ENCODE measurements at regions not wholly inside any gene's neighbourhood (a gene's known extent, or its start where the extent isn't known, plus 50 kb on each side); places are given as distances from the start of the nearest gene placed in this dataset.
A peak's percentile ranks its signal among the peaks of the same experiment; 100 is the strongest.

- H3K27ac ChIP-seq (ENCODE audit: low read length, poor library complexity, severe bottlenecking) = no peak overlapping the region
- H2BK15ac ChIP-seq (ENCODE audit: low read depth, poor library complexity, severe bottlenecking) = no peak overlapping the region
- H3K4ac ChIP-seq (ENCODE audit: low read depth in 1 of 2, low read length in 2 of 2) = peak overlapping the region in 1 of 2 experiments; percentile 64
- H3K18ac ChIP-seq (ENCODE audit: low read depth in 1 of 2, low read length in 2 of 2) = peak overlapping the region; percentile 40 to 61
- peak; percentile 26 for DNase-seq
- H4K91ac ChIP-seq (ENCODE audit: low read length) = peak overlapping the region; percentile 36
- H3K9ac ChIP-seq (ENCODE audit: low read length) = peak overlapping the region; percentile 33
- no peak overlapping the region for H2AK5ac ChIP-seq (ENCODE audit: low read length, severe bottlenecking)
- no peak overlapping the region for H3K4me3 ChIP-seq (ENCODE audit: insufficient read depth in 1 of 2, low read depth in 1 of 2, low read length in 2 of 2)
- H3K9me3 ChIP-seq (ENCODE audit: control insufficient read depth, low read length) = no peaks in the 10 kb centered on the region
- no peaks in the 10 kb centered on the region for H3K36me3 ChIP-seq (ENCODE audit: control insufficient read depth in 1 of 2, insufficient read depth in 2 of 2, low read depth in 1 of 2, low read length in 2 of 2)
- H2BK120ac ChIP-seq (ENCODE audit: low read depth, low read length) = peak overlapping the region; percentile 56
- no peaks in the 10 kb centered on the region for H3K79me1 ChIP-seq (replicated peaks; ENCODE audit: low read length, poor library complexity, severe bottlenecking)
- no peak overlapping the region for H3K4me2 ChIP-seq (ENCODE audit: low read length, poor library complexity, severe bottlenecking)
- H2BK12ac ChIP-seq (ENCODE audit: low read length in 2 of 2) = peak overlapping the region in 1 of 2 experiments; percentile 76
- peaks cover 0 to 3% of the 10 kb centered on the region in 2 experiments for H3K27me3 ChIP-seq (ENCODE audit: control insufficient read depth in 1 of 2, insufficient read depth in 1 of 2, low read length in 2 of 2)
- H3K14ac ChIP-seq (ENCODE audit: low read length in 2 of 2) = peak overlapping the region in 1 of 2 experiments; percentile 68
- H2AFZ ChIP-seq (ENCODE audit: low read depth, low read length) = peak overlapping the region; percentile 39
- no peaks in the 10 kb centered on the region for H3K4me1 ChIP-seq (ENCODE audit: control insufficient read depth, insufficient read depth, low read depth, low read length)
- H3K23ac ChIP-seq (ENCODE audit: low read length in 2 of 2) = no peak overlapping the region
- WGBS = 65% methylated on average over 7 of the region's 7 CpGs
- peak overlapping the region; percentile 21 for H4K8ac ChIP-seq (ENCODE audit: low read length)
- H2BK5ac ChIP-seq (ENCODE audit: low read depth, low read length, poor library complexity, severe bottlenecking) = no peak overlapping the region
These were observed 235.1 kb downstream of the GADD45G start for GRCh38 chr9:89839952-89840351.

DNA sequence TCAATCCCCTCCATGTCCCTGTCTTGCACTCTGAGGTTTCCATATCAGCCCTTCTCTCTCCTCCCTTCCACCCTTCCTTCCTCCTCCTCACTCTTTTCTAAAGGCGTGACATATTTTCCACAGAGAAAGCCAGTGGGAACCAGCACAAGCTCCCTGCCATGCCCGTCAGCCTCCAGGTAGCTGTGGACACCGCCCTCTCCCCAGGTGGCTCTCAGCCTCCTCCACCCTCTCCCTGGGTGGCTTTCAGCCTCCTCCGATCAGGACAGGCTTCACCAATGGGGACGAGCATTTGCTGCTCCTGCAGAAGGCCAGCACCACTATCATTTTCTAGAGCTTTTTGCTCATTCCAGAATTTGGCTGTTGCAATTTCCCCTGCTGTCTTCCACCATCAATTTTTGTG, 236.6 kb downstream of the GADD45G start:
- Histone ChIP-seq H3K4me2 (ENCODE audit: low read length, poor library complexity, severe bottlenecking) (no peak overlapping the region), H3K18ac (ENCODE audit: low read depth in 1 of 2, low read length in 2 of 2) (no peak overlapping the region), H2BK120ac (ENCODE audit: low read depth, low read length) (no peak overlapping the region), H2BK12ac (ENCODE audit: low read length in 2 of 2) (peak overlapping the region; percentile 0 to 29), H3K9ac (ENCODE audit: low read length) (no peak overlapping the region), H3K27me3 (ENCODE audit: control insufficient read depth in 1 of 2, insufficient read depth in 1 of 2, low read length in 2 of 2) (peaks cover 0 to 13% of the 10 kb centered on the region in 2 experiments), H3K79me1 (replicated peaks; ENCODE audit: low read length, poor library complexity, severe bottlenecking) (no peaks in the 10 kb centered on the region), H3K4me1 (ENCODE audit: control insufficient read depth, insufficient read depth, low read depth, low read length) (no peaks in the 10 kb centered on the region), H3K23ac (ENCODE audit: low read length in 2 of 2) (no peak overlapping the region), H3K36me3 (ENCODE audit: control insufficient read depth in 1 of 2, insufficient read depth in 2 of 2, low read depth in 1 of 2, low read length in 2 of 2) (no peaks in the 10 kb centered on the region), H2BK5ac (ENCODE audit: low read depth, low read length, poor library complexity, severe bottlenecking) (no peak overlapping the region), H2AFZ (ENCODE audit: low read depth, low read length) (no peak overlapping the region), H4K91ac (ENCODE audit: low read length) (peak overlapping the region; percentile 9), H3K4ac (ENCODE audit: low read depth in 1 of 2, low read length in 2 of 2) (peak overlapping the region in 1 of 2 experiments; percentile 19), H3K9me3 (ENCODE audit: control insufficient read depth, low read length) (no peaks in the 10 kb centered on the region), H4K8ac (ENCODE audit: low read length) (no peak overlapping the region), H3K27ac (ENCODE audit: low read length, poor library complexity, severe bottlenecking) (no peak overlapping the region), H2BK15ac (ENCODE audit: low read depth, poor library complexity, severe bottlenecking) (no peak overlapping the region), H2AK5ac (ENCODE audit: low read length, severe bottlenecking) (no peak overlapping the region), H3K4me3 (ENCODE audit: insufficient read depth in 1 of 2, low read depth in 1 of 2, low read length in 2 of 2) (no peak overlapping the region), H3K14ac (ENCODE audit: low read length in 2 of 2) (no peak overlapping the region)
- DNase-seq = no peak
- 92% methylated on average over 5 of the region's 5 CpGs for WGBS

DNA sequence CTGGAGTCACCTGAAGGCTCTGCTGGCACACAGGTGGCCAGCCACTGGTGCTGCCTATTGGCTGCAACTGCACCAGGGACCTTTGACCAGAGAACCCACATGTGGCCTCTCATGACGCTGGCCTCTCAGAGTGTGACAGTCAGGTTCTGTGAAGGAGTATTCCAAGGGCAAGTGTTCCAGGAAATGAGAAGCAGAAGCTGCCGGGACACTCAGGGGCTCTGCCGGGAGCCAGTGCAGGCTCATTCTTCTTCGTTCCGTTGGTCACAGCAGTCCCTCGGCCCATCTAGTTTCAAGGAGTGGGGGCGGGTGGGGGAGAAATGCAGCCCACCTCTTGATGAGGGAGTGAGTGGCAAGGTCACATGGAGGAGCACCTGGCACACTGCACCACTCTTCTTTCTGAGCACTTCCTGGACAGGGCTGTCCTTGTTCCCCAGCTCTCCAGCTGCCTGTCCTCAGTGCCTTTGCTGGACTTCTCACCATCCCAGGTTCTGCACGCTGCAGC, 237.5 kb downstream of the GADD45G start:
- no peak overlapping the region for H3K4ac ChIP-seq (ENCODE audit: low read depth in 1 of 2, low read length in 2 of 2)
- H3K4me1 ChIP-seq (ENCODE audit: control insufficient read depth, insufficient read depth, low read depth, low read length) = no peaks in the 10 kb centered on the region
- H3K27ac ChIP-seq (ENCODE audit: low read length, poor library complexity, severe bottlenecking) = no peak overlapping the region
- WGBS = 75% methylated on average over 8 of the region's 8 CpGs
- H3K18ac ChIP-seq (ENCODE audit: low read depth in 1 of 2, low read length in 2 of 2) = peak overlapping the region; percentile 16 to 30
- no peak overlapping the region for H4K91ac ChIP-seq (ENCODE audit: low read length)
- no peak overlapping the region for H2AFZ ChIP-seq (ENCODE audit: low read depth, low read length)
- H3K4me3 ChIP-seq (ENCODE audit: insufficient read depth in 1 of 2, low read depth in 1 of 2, low read length in 2 of 2) = no peak overlapping the region
- H3K9me3 ChIP-seq (ENCODE audit: control insufficient read depth, low read length) = no peaks in the 10 kb centered on the region
- H3K79me1 ChIP-seq (replicated peaks; ENCODE audit: low read length, poor library complexity, severe bottlenecking) = no peaks in the 10 kb centered on the region
- no peak overlapping the region for H2AK5ac ChIP-seq (ENCODE audit: low read length, severe bottlenecking)
- H3K36me3 ChIP-seq (ENCODE audit: control insufficient read depth in 1 of 2, insufficient read depth in 2 of 2, low read depth in 1 of 2, low read length in 2 of 2) = no peaks in the 10 kb centered on the region
- no peak overlapping the region for H2BK5ac ChIP-seq (ENCODE audit: low read depth, low read length, poor library complexity, severe bottlenecking)
- no peak overlapping the region for H3K14ac ChIP-seq (ENCODE audit: low read length in 2 of 2)
- H3K9ac ChIP-seq (ENCODE audit: low read length) = no peak overlapping the region
- H3K4me2 ChIP-seq (ENCODE audit: low read length, poor library complexity, severe bottlenecking) = no peak overlapping the region
- no peak overlapping the region for H3K23ac ChIP-seq (ENCODE audit: low read length in 2 of 2)
- H2BK120ac ChIP-seq (ENCODE audit: low read depth, low read length) = no peak overlapping the region
- peaks cover 0 to 13% of the 10 kb centered on the region in 2 experiments for H3K27me3 ChIP-seq (ENCODE audit: control insufficient read depth in 1 of 2, insufficient read depth in 1 of 2, low read length in 2 of 2)
- DNase-seq = no peak
- H2BK15ac ChIP-seq (ENCODE audit: low read depth, poor library complexity, severe bottlenecking) = no peak overlapping the region
- no peak overlapping the region for H4K8ac ChIP-seq (ENCODE audit: low read length)
- H2BK12ac ChIP-seq (ENCODE audit: low read length in 2 of 2) = peak overlapping the region; percentile 45 to 60

GRCh38 chr9:89843074-89843473, 238.3 kb downstream of the GADD45G start:
- Histone ChIP-seq H3K4ac (ENCODE audit: low read depth in 1 of 2, low read length in 2 of 2) (no peak overlapping the region), H3K18ac (ENCODE audit: low read depth in 1 of 2, low read length in 2 of 2) (peak overlapping the region in 1 of 2 experiments; percentile 28), H2AK5ac (ENCODE audit: low read length, severe bottlenecking) (no peak overlapping the region), H3K9ac (ENCODE audit: low read length) (no peak overlapping the region), H2AFZ (ENCODE audit: low read depth, low read length) (no peak overlapping the region), H3K23ac (ENCODE audit: low read length in 2 of 2) (no peak overlapping the region), H3K27ac (ENCODE audit: low read length, poor library complexity, severe bottlenecking) (no peak overlapping the region), H2BK12ac (ENCODE audit: low read length in 2 of 2) (no peak overlapping the region), H4K91ac (ENCODE audit: low read length) (no peak overlapping the region), H2BK5ac (ENCODE audit: low read depth, low read length, poor library complexity, severe bottlenecking) (no peak overlapping the region), H2BK120ac (ENCODE audit: low read depth, low read length) (no peak overlapping the region), H3K36me3 (ENCODE audit: control insufficient read depth in 1 of 2, insufficient read depth in 2 of 2, low read depth in 1 of 2, low read length in 2 of 2) (no peaks in the 10 kb centered on the region), H3K14ac (ENCODE audit: low read length in 2 of 2) (no peak overlapping the region), H3K4me1 (ENCODE audit: control insufficient read depth, insufficient read depth, low read depth, low read length) (no peaks in the 10 kb centered on the region), H4K8ac (ENCODE audit: low read length) (no peak overlapping the region), H3K27me3 (ENCODE audit: control insufficient read depth in 1 of 2, insufficient read depth in 1 of 2, low read length in 2 of 2) (peaks cover 0 to 13% of the 10 kb centered on the region in 2 experiments), H3K4me3 (ENCODE audit: insufficient read depth in 1 of 2, low read depth in 1 of 2, low read length in 2 of 2) (no peak overlapping the region), H2BK15ac (ENCODE audit: low read depth, poor library complexity, severe bottlenecking) (no peak overlapping the region), H3K79me1 (replicated peaks; ENCODE audit: low read length, poor library complexity, severe bottlenecking) (no peaks in the 10 kb centered on the region), H3K4me2 (ENCODE audit: low read length, poor library complexity, severe bottlenecking) (no peak overlapping the region), H3K9me3 (ENCODE audit: control insufficient read depth, low read length) (no peaks in the 10 kb centered on the region)
- 90% methylated on average over 2 of the region's 5 CpGs for WGBS
- no peak for DNase-seq
